SKM-1 treated with dmso at 0.1 percent for 144 hours (cell line): ENCODE measurements at regions not wholly inside any gene's neighbourhood (a gene's known extent, or its start where the extent isn't known, plus 50 kb on each side); places are given as distances from the start of the nearest gene placed in this dataset.

Source experiments
- DNase-seq: peaks from one replicate; lab custom pipeline; 2025; ENCODE audit not compliant: unreplicated experiment; lab: John Stamatoyannopoulos, UW

DNA sequence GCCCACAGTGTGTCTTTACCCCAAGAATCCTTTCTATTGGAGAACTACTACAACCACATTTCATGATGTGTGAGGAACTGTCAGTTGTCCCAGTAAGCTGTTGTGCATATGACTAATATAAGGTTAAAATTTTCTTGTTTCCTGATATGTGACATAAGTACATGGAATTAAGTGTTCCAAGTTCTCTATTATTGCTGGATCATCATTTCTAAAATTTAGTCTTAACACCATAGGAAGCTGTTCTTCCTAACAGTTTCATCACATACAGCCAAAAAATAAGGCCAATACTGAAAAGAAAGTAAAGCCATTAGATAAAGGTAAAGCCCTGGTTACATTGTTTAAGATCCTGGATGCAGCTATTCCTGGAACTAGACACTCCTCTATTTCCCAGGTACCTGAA, 620.9 kb upstream of the CDH8 start:
- no peak for DNase-seq

DNA sequence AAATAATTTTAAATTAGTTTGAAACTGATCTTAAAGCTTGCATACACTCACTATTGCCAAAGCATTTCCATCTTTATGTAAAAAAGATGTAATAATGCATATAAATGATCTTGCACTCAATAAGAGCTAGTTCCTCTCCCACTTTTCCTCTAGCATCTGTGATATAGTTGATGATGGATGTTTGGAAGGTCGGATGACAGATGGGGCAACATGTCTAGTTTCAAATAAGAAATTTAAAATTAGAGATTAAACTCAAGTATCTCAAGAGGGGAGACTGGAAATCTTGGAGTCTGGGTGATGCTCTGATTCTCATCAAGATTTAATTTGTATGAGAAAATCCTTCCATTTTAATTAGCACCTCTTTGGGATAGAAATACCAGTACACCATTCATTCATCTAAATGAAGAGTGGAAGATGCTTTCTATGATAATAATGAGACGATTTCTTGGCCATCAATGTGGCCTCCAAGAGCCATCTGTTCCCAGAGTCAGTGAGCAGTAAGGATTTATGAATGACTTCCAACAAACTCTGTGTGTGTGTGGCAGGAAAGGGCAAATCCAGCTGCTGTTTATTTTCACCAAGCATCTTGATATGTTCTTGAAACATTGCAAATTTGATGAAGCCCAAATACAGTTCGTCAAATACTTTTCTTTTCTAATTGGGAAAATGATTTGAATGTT, 616.3 kb upstream of the CDH8 start:
- no peak for DNase-seq

DNA sequence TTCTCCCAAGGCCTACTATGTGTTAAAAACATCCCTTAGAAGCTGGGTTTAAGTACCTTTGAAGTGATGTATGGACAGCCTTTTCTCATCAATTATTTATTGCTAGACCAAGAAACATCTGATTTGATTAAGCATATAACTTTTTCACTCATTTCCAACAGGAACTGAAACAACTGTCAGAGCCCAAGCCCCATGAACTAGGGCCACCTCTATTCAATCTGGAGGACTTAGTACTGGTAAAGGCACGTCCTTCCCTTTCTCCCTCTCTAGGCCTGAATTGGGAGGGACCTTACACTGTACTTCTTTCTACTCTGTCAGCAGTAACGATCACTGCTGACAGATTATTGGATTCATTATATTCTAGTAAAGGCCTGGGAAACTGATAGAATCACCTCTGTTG, 612.0 kb upstream of the CDH8 start:
- DNase-seq: no peak

DNA sequence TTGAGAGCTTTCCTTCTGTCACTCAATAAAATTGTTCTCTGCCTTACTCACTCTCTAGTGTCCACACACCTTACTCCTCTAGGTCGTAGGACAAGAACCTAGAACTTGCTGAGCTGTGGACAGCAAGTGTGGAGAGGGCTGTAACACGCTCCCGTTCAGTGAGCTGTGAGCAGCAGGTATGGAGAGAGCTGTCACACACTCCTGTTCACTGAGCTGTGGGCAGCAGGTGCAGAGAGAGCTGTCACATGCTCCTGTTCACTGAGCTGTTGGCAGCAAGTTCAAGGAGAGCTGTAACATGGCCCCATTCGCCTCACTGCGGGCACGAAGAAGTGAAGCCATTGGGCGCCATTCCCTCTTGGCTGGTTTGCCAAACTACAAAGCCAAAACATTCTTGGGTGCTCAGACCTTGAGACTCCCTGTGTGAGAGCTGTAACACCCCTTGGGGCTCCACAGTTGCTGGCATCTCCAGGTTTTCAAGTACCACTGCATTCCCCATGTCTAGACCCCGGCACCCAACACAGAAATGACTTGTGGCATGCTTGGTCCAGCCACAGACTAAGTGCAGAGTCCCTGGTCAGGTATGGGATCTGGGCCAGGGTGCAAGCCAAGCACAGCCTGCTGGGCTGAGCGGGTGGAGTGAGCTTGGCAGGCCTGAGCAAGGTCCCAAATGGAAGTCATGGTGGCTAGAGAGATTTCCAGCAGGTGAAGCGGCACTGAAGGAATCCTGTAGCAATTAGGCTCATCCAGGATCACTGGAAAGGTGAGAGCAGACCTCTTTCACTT, 608.0 kb upstream of the CDH8 start:
- no peak for DNase-seq

DNA sequence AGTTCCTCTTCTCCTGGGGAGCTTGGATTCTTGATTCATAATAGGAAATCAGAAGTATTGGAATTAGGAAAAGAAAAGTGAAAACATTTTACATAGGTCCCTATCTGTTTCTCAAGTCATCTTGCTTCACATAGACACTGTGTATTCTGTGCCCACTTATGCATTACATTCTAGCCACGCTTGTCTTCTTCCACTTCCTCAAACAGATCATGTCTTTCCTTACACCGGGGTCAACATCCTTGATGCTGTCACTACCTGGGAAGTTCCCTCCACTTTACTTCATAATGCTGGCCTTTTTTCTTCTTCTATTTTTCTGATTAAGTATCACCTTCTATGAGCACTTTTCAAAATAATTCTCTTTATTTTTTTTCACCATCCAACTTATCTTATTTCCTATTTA, 606.4 kb upstream of the CDH8 start:
- no peak for DNase-seq

DNA sequence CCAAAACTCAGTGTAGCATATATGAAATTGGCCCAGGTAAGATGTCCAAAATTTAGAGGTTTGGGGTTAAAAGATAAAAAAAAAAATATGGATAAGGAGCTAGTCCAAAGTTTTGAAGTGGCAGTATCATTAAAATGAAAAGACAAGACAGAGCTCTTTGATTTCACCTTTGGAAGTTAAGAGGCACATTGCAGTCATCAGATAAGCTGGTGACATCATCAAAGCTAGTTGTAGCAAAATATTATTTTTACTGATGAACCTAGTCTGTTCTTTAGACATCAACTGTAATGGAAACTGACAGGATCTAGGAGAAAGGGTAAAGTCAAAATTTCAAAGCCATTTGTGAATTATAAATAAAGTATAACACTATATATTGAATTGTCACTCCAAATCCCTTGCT, 603.7 kb upstream of the CDH8 start:
- no peak for DNase-seq

DNA sequence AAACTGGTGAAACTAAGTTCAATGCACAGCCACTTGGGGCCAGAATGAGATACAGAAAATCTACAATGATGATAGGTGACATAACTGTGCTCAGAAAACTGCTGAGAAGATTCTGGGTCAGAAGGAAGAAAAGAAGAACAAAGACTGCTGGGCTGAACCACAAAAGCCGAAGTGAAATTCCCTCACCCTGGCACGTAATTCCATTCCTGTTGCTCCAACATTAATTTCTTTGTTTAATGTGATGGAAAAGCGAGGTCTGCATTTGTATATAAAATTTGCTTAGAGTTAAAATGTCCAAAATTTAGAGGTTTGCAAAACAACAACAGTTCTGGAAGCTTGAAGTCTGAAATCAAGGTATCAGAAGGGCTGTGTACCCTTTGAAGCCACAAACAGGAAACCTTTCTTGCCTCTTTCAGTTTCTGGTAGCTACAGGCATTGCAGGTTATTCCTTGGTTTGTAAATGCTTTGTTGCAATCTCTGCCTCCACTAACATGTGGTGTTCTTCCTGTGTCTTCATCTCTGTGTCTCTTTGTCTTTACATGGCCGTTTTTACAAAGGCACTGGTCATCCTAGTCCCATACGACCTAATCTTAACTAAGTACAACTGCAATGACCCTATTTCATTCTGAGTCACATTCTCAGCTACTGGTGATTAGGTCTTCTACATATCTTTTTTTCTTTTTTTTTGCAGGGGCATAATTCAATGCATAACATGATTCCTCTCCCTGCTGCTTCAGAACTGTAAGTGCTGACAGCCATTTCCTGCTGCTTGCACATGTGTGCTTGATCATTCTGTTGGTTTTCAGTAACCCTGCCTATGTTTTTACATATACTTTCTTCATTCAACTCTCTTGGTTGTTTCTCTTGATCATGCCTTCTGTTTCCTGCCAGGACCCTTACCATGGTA, 603.0 kb upstream of the CDH8 start:
- no peak for DNase-seq

DNA sequence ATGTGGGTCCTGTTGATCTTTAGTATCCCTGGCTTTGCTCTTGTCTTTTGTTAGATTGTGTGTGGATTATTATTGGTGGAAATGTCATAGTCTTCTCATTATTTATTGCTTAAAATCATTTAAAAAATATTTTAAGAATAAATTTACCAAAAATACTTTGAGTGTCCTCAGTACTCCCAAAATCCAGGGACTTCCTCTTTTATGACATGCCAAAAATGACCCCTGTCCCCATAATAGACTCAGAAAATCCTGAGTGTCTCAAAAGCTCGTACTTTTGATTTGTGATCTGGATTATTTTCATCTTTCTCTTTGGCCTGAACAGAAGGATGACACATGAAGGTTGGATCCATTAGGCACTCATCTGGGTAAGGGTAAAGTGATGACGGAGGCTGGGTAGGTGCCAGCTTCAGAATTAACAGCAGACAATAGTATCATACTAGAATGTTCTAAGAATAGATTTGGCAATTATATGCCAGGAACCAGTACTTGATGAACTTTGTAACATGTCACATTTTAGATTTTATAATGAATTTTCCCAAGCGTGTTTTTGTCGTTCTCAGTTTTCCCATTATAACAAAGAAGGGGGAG, 602.2 kb upstream of the CDH8 start:
- DNase-seq: no peak

DNA sequence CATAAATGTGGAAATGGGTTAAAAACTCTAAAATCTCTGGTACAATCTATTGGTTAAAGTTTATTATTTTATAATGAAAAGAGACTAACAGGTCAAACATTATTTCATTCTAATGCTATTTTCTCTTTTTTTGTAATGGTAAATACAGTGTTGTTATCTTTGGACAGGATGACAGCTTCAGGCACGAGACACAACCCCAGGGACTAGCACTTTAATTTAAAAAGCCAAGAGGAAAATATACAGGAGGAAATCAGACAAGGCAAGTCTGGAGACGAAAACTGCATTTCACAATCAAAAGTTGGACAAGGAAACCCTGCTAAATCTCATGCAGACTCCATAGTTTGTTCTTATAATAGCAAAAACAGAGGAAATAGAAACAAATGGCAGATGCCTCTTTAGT, 589.1 kb upstream of the CDH8 start:
- no peak for DNase-seq

DNA sequence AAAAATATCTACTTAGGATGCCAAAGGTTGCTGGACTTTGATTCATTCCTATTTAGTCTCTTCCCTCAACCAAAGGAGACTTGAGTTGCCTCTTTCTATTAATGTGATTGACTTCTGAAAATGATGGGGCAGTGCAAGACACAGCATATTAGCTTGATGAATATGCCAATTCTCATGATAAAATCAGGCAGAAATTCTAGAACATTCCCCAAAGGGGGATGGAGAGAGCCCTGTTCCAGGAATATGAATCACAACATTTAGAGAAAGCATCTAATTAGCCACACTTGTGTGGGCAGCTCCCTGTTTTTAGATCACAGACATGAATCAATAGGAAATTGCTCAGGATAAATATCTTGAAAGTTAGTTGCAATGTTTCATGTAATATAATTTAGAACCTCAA, 584.0 kb upstream of the CDH8 start:
- no peak for DNase-seq

DNA sequence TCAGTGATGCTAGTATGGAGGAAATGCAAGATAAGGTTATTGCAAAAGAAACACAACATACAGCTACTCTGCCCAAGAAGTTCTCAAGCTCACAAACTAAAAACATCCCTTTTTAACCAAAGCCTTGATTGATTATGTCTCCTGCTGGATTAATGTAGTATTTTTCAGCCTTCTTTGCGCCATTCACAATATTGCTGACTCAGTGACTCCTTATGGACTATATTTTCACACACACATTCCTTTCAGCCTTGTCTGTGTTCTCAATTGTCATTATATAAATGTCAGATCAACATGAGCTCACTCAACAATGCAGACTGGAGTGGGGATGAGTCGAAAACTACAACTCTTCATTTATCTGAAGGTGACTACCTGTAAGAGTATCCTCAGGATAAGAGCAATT, 579.3 kb upstream of the CDH8 start:
- DNase-seq: no peak

DNA sequence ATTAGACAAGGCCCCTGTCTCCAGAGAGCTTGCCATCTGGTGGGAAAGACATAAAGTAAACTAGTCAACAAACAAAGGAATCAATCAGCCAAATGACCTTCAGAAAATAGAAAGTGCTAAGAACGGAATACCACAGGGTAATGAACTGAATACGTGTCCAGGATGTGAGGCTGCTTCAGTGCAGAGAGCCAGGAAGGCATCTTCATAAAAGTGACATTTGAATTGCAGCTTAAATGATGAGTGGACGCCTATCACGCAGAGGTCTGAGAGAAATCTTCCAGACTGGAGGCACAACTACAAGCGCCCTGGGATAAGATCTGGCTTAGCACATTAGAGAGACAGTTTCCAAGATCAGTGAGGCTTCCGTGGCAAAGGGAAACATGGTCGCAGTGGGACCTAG, 574.1 kb upstream of the CDH8 start:
- no peak for DNase-seq

DNA sequence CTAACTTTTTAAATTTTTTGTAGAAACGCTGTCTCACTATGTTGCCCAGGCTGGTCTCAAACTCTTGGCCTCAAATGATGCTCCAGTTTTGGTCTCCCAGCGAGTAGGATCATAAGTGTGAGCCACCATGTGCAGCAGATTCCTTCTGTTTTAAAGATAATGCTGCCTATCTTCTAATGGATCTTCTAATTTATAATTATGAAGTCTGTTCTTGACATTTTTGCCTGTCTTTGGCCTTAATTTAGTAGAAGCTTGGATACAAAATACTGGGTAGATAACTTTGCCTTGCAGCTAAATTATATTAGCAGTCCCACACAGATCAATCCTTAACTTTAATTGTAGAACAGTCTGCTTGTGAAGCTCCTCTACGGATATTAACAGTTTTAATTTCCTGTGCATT, 566.6 kb upstream of the CDH8 start:
- no peak for DNase-seq

DNA sequence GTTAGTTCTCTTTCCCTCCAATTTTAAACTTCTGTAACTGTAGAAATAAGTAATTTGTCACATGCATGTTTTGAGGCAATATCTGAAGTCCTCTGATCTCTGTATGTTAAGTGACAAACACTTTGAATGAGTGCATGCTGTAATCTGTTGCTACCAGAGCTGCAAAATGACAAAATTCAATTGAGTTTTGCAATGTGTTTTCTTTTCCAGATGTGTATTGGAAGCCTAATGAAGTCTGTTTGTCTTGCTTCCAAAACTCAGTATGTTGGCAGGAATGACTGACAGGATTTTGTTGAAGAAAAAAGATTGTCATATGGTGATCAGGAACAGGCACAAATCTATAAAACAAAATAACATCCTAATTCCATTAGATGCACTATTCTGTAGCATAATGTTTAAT, 561.6 kb upstream of the CDH8 start:
- DNase-seq: no peak

DNA sequence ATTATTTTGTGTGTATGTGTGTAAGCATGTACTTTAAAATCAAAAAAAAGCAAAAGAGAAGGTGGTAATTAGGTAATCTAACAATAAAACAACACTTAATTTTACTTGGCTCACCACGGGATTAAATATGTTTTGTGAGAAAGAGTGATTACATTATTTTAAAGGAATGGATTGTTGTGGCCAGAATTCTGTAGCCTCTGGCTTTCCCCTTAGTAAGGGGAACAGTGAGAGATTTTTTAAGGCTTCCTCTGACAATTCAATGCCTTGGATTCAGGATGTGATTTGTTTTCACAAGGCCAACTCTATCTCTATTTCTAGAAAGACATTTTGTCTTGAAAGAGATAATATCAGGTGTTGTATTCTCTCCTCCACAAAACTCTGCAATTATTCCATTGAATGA, 560.3 kb upstream of the CDH8 start:
- DNase-seq: no peak

DNA sequence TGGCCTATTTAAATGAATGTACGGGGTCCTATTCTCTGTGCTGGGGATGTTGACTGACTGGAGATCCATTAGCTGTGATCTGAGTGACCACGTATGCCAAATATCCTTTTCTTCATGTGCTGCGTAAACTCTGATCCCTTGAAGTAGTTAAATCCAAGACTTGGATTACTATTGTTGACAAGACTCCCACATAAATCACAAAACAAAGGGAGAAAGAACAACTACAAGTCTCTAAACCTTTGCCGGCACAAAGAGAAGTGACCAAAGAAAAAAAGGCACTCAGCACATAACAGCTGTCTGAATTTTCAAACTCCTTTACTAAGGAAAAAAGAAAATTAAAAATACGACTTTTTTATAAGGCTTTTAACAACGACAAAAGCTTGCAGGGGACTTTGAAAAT, 559.9 kb upstream of the CDH8 start:
- no peak for DNase-seq

DNA sequence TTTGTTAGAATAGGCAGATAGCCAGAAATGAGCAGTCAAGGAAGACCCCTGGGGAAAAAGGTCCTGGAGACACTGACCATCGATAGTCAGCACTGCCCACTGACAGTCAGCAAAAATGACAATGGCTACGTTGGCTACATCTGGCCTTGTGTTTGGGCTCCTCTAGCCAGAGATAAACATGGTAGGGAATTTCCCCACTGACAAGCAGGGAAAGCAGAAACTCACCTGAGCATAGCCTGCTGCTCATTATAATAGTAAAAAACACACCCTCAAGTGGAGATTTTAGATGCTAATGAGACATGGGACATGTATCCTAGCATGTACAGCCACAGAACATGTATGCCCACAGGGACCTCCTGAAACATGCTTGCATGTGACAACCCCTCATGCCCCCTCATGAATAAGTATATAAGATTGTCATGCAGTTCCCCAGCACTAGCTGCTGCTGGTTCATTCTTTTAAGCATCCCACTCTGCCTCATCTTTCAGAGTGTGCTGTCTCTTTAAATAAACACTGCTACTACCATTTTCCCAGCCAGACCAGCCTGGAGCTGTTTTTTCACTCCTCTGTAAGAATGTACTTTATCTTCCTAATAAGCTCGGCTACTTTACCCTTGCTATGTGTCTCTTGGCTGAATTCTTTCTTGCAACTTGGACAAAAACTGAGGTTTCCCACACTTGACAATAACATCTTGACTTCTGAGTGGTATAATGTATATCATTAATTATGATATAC, 550.1 kb upstream of the CDH8 start:
- DNase-seq: no peak

DNA sequence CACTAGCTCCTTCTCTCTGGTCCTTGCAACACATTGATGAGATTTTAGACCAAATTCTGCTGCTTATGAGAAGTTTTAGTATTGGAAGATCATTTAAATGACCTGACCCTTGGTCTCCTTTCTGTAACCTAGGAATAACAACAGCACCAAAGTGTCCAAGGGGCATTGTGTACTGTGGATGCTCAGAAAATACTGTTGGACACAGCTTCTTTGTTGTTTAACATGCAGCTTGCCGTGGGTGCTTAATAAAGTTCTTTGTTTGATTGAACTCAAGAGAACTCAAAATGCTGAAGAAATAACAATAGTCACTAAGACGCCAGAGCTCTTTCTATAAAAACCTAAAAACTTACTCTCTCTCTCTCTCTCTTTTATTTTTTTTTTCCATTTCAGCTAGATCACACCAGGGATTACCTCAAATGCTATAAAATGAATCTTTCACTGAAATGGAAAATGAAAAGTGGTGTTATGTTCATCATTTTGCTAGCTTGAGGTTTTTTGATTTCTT, 548.9 kb upstream of the CDH8 start:
- DNase-seq: no peak

DNA sequence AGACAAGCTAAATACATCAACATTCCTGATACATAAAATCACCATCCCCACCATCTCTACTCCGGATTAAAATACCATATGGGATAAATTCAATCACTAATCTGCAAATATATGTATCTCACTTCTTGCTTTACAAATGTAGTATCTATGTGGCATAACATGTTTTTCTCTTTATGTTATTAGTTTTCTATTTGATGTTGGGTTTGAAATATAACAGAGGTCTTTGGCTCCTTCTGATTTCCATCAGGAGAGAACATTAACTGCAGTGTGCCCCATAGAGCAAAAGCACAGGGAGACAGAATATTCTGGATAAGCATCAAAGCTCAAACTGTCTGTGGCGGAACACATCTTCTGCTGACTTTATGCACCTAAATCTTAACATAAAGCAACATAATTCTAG, 547.2 kb upstream of the CDH8 start:
- DNase-seq: no peak

DNA sequence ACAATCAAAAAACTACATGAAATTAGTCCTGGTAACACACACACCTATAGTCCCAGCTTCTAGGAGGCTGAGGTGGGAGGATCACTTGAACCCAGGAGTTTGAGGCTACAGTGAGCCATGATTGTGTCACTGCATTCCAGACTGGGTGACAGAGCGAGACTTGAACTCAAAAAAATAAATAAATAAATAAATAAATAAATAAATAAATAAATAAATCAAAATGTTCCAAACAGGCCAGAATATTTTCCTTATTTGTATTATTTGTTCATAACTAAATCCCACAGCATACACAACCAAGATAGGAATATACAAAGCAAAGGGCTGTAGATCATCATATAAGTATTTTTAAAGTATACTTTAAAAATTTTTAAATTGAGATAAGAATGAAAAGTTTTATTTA, 537.2 kb upstream of the CDH8 start:
- DNase-seq: no peak

DNA sequence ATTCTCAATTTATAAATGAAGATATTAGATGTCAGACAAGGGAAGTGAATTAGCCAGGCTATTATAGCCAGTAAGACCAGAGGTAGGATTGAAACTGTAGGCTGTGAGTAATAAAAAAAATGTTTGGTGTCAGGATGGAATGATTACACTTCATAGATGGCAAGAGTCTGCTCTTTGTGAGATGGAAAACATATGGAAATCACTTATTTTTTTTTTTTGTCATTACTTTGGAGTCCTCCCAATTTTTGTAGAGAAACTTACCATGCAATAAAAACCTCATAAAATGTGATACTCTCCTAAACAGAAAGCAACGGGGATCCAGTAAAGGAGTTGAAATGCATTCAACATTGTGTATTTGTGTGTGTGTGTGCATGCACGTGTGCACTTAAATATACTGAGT, 532.7 kb upstream of the CDH8 start:
- no peak for DNase-seq
